ENCODE measurements at regions not wholly inside any gene's neighbourhood (a gene's known extent, or its start where the extent isn't known, plus 50 kb on each side); places are given as distances from the start of the nearest gene placed in this dataset.

- H2AFZ ChIP-seq (replicated peaks) = no peak overlapping the region
- H3K9me3 Mint-ChIP-seq = no peaks in the 10 kb centered on the region
- H3K27ac Mint-ChIP-seq = no peak overlapping the region
- no peaks in the 10 kb centered on the region for H3K27me3 ChIP-seq
- no peak for TF ChIP-seq EZH2 (IDR thresholded peaks at IDR 0.05)
- TF ChIP-seq CTCF (IDR thresholded peaks at IDR 0.05) = no peak
- no peak for TF ChIP-seq EZH2phosphoT487 (IDR thresholded peaks at IDR 0.05)
- H3K36me3 Mint-ChIP-seq = no peaks in the 10 kb centered on the region
- peaks cover 7% of the 10 kb centered on the region for H3K4me1 ChIP-seq
- H3K79me2 ChIP-seq (ENCODE audit: low read depth) = no peaks in the 10 kb centered on the region
- H3K4me1 Mint-ChIP-seq = peaks cover 18% of the 10 kb centered on the region
- no peak overlapping the region for H3K4me3 Mint-ChIP-seq
- H3K36me3 ChIP-seq = no peaks in the 10 kb centered on the region
- no peak overlapping the region for H3K9ac ChIP-seq
- H3F3A ChIP-seq (ENCODE audit: low read depth) = no peaks in the 10 kb centered on the region
- H3K27ac ChIP-seq = no peak overlapping the region
- H3K4me2 ChIP-seq = no peak overlapping the region
- H4K20me1 ChIP-seq (ENCODE audit: low read depth) = no peaks in the 10 kb centered on the region
- no peak for DNase-seq (ENCODE audit: low spot score)
- no peak overlapping the region for H3K4me3 ChIP-seq
- H3K27me3 Mint-ChIP-seq (ENCODE audit: insufficient read depth, low read depth) = peaks cover 5% of the 10 kb centered on the region
- no peaks in the 10 kb centered on the region for H3K9me3 ChIP-seq (ENCODE audit: low read depth)
Measured at GRCh38 chr1:244150665-244151064, 99.6 kb downstream of the ZBTB18 start.

DNA sequence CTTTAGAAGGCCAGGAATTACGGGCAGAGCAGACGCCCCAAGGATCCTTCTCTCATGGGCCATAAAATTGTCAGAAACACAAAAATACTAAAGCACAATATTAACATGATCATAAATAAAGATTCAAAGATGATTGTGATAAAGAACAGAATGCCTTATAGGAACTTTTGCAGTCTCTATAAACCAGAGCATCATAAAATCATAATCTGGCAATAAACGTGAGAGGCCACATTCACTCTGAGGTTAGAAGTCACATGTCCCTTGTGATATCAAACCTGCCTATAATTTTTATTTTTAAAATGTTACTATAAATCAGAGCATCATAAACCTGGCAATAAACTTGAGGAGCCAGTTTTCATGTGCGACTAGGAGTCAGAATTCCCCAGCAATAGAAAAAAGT, 100.5 kb downstream of the ZBTB18 start:
- peaks cover 4% of the 10 kb centered on the region for H3K27me3 Mint-ChIP-seq (ENCODE audit: insufficient read depth, low read depth)
- no peak overlapping the region for H3K9ac ChIP-seq
- H3K27ac Mint-ChIP-seq = no peak overlapping the region
- H3K9me3 ChIP-seq (ENCODE audit: low read depth) = no peaks in the 10 kb centered on the region
- no peak overlapping the region for H3K4me2 ChIP-seq
- H3K4me3 ChIP-seq = no peak overlapping the region
- peaks cover 7% of the 10 kb centered on the region for H3K4me1 ChIP-seq
- H3K79me2 ChIP-seq (ENCODE audit: low read depth) = no peaks in the 10 kb centered on the region
- no peaks in the 10 kb centered on the region for H3K9me3 Mint-ChIP-seq
- no peaks in the 10 kb centered on the region for H3F3A ChIP-seq (ENCODE audit: low read depth)
- H3K4me1 Mint-ChIP-seq = peaks cover 22% of the 10 kb centered on the region
- H3K36me3 ChIP-seq = no peaks in the 10 kb centered on the region
- no peaks in the 10 kb centered on the region for H3K36me3 Mint-ChIP-seq
- H4K20me1 ChIP-seq (ENCODE audit: low read depth) = no peaks in the 10 kb centered on the region
- no peak overlapping the region for H2AFZ ChIP-seq (replicated peaks)
- no peak for TF ChIP-seq EZH2phosphoT487 (IDR thresholded peaks at IDR 0.05)
- no peak for TF ChIP-seq EZH2 (IDR thresholded peaks at IDR 0.05)
- no peak for TF ChIP-seq CTCF (IDR thresholded peaks at IDR 0.05)
- no peaks in the 10 kb centered on the region for H3K27me3 ChIP-seq
- H3K4me3 Mint-ChIP-seq = no peak overlapping the region
- DNase-seq (ENCODE audit: low spot score) = no peak
- H3K27ac ChIP-seq = no peak overlapping the region

GRCh38 chr1:244154508-244154871, 103.4 kb downstream of the ZBTB18 start:
- peaks cover 22% of the 10 kb centered on the region for H3K4me1 Mint-ChIP-seq

More at GRCh38 chr1:244154508-244154871, 103.4 kb downstream of the ZBTB18 start:
- Histone ChIP-seq H2AFZ (replicated peaks) (no peak overlapping the region), H3K79me2 (ENCODE audit: low read depth) (no peaks in the 10 kb centered on the region), H3K9me3 (ENCODE audit: low read depth) (no peaks in the 10 kb centered on the region), H3K27me3 (no peaks in the 10 kb centered on the region), H3K4me1 (peaks cover 7% of the 10 kb centered on the region), H3K4me2 (no peak overlapping the region), H3K36me3 (no peaks in the 10 kb centered on the region), H3K4me3 (no peak overlapping the region), H3K9ac (no peak overlapping the region), H3F3A (ENCODE audit: low read depth) (no peaks in the 10 kb centered on the region), H4K20me1 (ENCODE audit: low read depth) (no peaks in the 10 kb centered on the region), H3K27ac (no peak overlapping the region)
- no peak for TF ChIP-seq CTCF (IDR thresholded peaks at IDR 0.05)
- TF ChIP-seq EZH2phosphoT487 (IDR thresholded peaks at IDR 0.05) = no peak
- no peaks in the 10 kb centered on the region for H3K36me3 Mint-ChIP-seq
- DNase-seq (ENCODE audit: low spot score) = no peak
- no peaks in the 10 kb centered on the region for H3K9me3 Mint-ChIP-seq
- no peak overlapping the region for H3K27ac Mint-ChIP-seq
- H3K27me3 Mint-ChIP-seq (ENCODE audit: insufficient read depth, low read depth) = peaks cover 2% of the 10 kb centered on the region
- H3K4me3 Mint-ChIP-seq = no peak overlapping the region

All from neural progenitor cell (in vitro differentiated cells).